LNCaP clone FGC (cell line): ENCODE measurements at regions not wholly inside any gene's neighbourhood (a gene's known extent, or its start where the extent isn't known, plus 50 kb on each side); places are given as distances from the start of the nearest gene placed in this dataset.

Source experiments
- DNase-seq: peaks from one replicate; pipeline ENCODE4 v3.0.0-alpha.2; 2011; ENCODE audit warnings: low read depth
- H3K4me3 ChIP-seq: 2 replicates; pipeline ENCODE4 v1.5.1; 2011; ENCODE audit warnings: mild to moderate bottlenecking, low read depth, low read length, control low read depth
- CTCF ChIP-seq: IDR thresholded peaks from 2 replicates; pipeline ENCODE4 v1.5.1; 2012; ENCODE audit warnings: mild to moderate bottlenecking; ENCODE audit not compliant: control insufficient read depth, insufficient read depth; ENCODE audit errors: extremely low read depth

DNA sequence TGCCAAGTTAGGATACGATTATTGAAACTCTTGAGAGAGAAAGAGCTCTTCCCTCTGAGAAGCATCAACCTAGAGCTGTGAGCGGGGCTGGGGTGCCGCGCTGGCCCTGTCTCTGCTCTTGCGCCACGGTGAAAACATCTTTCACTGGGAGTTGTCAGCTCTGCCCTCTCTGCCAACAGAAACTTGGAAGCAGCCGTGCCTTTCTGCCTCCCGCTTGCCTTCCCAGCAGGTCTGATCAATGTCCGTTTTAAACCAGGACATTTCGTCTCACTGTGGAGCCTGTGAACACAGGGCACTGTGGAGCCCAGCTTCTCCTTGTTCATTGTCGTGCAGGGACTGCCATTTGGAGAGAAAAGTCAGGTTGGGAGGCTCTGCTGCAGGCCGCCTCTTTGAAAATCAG is 249.2 kb upstream of the PMEPA1 start:
- no peak for TF ChIP-seq CTCF
- DNase-seq: no peak
- H3K4me3 ChIP-seq: no peak overlapping the region

- no peak overlapping the region for H3K4me3 ChIP-seq
- no peak for TF ChIP-seq CTCF
- DNase-seq: no peak
Observed at GRCh38 chr20:57958050-57958420, 248.2 kb upstream of the PMEPA1 start.

DNA sequence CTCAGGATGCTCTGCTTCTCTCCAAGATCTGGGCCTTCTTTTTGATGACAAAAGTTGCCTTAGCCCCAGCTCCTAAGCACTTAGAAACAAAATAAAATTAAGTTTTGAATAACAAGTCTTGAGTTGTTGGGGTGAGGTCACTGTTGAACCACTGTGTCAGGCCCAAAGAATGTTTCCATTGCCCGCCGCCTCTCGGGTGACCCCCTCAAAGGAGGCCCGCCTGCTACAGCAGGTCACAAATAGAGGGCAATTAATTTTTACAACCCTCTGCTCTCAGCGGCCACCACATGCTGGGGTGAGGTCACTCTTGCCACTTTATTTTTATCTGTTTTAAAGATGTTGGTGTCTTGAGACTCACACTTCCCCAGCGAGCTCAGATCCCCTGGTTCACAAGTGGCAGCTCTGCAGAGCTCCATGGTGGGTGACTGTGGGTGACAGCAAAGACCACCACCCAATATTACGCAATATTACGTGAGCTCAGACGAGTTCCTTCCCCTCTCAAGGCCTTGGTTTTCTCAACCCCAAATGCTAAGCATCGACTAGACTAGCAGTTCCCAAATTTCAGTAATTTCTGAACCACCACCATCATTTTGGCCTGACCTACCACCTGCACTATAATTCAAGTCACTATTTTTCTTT is 247.7 kb upstream of the PMEPA1 start:
- no peak for TF ChIP-seq CTCF
- DNase-seq: no peak
- H3K4me3 ChIP-seq: no peak overlapping the region

GRCh38 chr20:57953638-57954037 is 243.8 kb upstream of the PMEPA1 start:
- H3K4me3 ChIP-seq: no peak overlapping the region
- TF ChIP-seq CTCF: no peak
- no peak for DNase-seq

DNA sequence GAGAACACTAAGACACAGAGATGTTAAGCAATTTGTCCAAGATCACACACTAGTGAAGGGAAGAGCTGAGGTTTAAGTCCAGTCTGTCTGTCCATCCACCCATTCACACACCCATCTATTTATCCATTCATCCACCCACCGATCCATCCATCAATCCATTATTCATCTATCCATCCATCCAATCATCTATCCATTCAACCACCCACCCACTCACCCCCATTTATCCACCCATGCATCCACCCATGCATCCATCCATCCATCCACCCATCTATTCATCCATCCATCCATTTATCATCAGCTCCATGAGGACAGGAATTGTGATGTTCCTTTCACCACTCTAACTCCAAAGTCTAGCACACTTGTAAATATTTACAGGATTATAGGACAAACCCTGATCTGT is 242.3 kb upstream of the PMEPA1 start:
- no peak overlapping the region for H3K4me3 ChIP-seq
- no peak for TF ChIP-seq CTCF
- no peak for DNase-seq

DNA sequence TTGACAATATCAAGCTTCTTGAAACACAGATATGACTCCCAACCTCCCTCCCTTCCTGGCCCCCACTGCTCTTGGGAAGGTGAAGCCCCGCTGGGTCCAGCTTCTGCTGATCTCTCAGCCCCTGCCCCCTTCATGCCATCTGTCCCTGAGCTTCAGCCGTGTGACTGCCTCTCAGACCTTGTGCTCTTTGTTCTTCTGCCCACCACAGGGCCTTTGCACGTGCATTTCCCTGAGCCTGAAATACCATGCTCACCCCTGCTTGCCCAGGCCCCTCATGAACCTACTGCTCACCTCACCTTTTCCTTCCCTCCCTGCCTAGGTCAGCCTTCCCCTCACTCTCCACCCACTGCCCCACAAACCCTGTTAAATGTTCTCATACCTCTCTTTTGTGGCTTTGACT is 241.7 kb upstream of the PMEPA1 start:
- no peak for TF ChIP-seq CTCF
- no peak for DNase-seq

DNA sequence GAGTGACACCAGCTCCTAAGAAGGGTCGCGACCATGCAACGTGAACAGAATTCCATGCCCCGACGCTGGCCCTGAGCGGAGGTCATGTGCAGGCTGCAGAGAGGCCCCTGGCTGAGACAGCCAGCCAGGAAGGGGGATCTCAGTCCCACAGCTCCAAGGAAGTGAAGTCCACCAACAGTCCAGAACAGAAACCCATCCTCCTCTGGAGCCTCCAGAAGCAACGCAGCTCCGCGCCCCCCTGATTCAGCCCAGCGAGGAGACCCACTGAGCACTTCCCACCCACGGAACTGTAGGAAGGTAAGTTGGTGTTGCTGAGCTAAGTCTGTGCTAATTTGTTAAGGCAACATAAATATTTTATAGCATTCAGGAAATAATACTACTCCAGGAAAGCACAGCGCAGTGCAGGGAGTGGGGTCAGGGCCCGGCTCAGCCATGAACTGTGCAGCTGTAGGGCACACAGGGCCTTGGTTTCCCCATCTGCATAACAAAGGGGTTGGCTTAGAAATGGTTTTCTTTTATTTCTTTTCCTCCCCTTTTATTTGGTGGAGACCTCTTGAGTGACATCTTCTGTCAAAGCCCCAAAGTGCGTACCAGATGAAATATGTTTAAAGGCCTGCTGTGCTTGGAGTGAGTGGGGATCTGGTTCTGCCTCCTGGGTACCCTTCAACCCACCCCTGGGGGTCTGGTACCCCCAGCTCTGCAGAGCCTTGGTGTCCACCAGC is 241.1 kb upstream of the PMEPA1 start:
- H3K4me3 ChIP-seq: no peak overlapping the region
- no peak for TF ChIP-seq CTCF
- DNase-seq: no peak

More for the DNA sequence above, 241.7 kb upstream of the PMEPA1 start:
- H3K4me3 ChIP-seq: no peak overlapping the region
